ENCODE measurements at regions not wholly inside any gene's neighbourhood (a gene's known extent, or its start where the extent isn't known, plus 50 kb on each side); places are given as distances from the start of the nearest gene placed in this dataset.

DNA sequence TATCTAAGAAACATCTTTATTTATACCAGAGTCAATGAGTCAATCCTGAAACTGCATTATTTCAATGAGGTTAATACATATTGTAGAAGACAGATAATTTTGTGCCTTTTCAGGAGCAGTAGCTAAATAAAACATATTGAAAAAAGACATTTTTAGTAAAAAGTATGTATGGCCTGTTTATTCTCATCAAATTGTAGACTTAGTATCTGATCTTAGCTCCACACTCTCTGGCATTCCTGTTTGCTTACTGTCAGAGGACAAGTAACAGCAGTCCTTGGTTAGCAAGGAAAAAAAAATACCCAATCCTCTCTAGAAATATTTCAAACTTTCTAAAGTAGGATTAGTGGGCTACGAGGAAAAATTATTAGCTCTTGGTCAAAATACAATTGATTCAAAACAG lies 50.5 kb upstream of the GUCY1A1 start:
- DNase-seq = no peak
- TF ChIP-seq, protein P1, sequence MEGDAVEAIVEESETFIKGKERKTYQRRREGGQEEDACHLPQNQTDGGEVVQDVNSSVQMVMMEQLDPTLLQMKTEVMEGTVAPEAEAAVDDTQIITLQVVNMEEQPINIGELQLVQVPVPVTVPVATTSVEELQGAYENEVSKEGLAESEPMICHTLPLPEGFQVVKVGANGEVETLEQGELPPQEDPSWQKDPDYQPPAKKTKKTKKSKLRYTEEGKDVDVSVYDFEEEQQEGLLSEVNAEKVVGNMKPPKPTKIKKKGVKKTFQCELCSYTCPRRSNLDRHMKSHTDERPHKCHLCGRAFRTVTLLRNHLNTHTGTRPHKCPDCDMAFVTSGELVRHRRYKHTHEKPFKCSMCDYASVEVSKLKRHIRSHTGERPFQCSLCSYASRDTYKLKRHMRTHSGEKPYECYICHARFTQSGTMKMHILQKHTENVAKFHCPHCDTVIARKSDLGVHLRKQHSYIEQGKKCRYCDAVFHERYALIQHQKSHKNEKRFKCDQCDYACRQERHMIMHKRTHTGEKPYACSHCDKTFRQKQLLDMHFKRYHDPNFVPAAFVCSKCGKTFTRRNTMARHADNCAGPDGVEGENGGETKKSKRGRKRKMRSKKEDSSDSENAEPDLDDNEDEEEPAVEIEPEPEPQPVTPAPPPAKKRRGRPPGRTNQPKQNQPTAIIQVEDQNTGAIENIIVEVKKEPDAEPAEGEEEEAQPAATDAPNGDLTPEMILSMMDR (IDR thresholded peaks at IDR 0.05 in 8 of 11, conservative IDR thresholded peaks at IDR 0.05 in 3 of 11) = no peak
- TF ChIP-seq POLR2AphosphoS5 (IDR thresholded peaks at IDR 0.05) (no peak), POLR2A (IDR thresholded peaks at IDR 0.05) (no peak)
- 63 to 93% (median 86%) methylated on average over 1 of the region's 1 CpG for WGBS, 5 donors
- Histone ChIP-seq H3K27me3 (replicated peaks in 1 of 7) (no peaks in the 10 kb centered on the region), H3K4me3 (no peak overlapping the region), H3K27ac (no peak overlapping the region), H3K4me1 (peaks cover 0 to 10% (median 0%) of the 10 kb centered on the region in 6 donors), H3K9me3 (no peaks in the 10 kb centered on the region), H3K36me3 (no peaks in the 10 kb centered on the region)
- intact Hi-C loops (cut with DNase I; ENCODE audit: low total_unique reads) = no loop called here

DNA sequence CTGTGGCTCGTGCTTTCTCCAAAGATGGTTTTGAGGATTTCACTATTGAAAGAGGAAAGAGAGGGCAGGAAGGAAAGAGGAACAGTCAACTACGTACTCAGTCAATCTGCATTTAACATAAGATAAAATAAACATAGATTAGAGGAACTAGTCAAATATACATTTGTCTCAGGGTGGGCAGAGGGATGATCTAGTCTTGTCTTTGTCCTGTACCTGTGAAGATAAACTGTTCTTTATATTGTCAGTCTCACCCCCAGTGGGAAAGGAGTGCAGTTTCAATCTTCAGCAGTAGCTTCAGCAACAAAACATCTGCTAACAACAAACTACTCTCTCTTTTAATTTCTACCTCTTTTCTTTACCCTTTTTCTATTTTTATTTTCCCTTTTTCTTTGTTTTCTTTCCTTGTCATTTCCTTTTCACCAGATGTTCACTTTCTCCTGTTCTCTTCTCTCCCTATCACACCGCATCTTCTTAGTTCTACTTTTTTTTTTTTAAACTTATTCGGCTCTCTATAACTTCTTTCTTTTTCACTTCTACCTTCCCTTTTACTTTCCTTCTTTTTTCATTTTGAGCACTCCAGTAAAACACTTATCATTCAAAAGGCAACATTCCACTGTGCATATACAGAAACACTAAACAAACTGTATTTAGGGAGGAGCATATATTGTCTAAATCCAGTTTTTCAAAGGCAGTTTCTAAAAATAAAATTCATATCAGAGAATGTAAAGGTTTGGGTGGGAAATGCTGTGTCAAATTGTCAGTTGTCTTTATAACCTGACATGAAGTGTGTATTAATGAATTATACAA lies 51.4 kb upstream of the GUCY1A1 start:
- H3K9me3 ChIP-seq = no peaks in the 10 kb centered on the region

DNA sequence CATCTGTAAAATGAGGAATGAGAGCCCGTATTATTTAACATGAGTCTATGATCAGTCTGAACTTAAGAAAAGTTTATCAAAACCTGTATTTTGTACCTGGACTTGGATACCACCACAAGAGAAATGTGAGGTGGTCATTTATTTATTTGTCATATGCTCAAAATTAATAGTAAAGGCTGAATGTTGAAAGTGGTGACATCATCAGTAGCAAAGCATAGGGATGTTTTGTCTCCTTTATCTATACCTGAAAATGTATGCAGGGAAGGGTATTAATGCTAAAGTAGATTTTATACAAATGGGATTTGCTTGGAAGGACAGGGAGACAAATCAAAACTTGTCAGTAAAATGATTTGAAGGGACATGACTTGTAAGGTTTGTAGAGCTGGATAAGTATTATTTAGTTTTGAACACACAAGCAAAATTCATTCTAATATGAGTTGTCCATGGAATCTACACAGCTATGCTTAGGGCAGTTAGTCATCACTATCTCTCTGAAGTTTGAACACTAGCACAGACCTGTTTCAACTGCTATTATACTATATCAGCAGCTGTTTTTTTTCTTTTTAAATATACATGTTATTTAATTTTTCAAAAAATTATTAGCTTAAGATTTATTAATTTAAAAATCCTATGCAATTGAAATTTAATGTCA lies 52.4 kb upstream of the GUCY1A1 start:
- Histone ChIP-seq H3K36me3 (no peaks in the 10 kb centered on the region), H3K4me1 (peaks cover 0 to 10% (median 0%) of the 10 kb centered on the region in 6 donors), H3K27ac (no peak overlapping the region), H3K4me3 (no peak overlapping the region), H3K27me3 (replicated peaks in 1 of 7) (no peaks in the 10 kb centered on the region), H3K9me3 (no peaks in the 10 kb centered on the region)
- intact Hi-C loops (cut with DNase I; ENCODE audit: low total_unique reads) = no loop called here
- DNase-seq = no peak
- TF ChIP-seq, protein P1 (IDR thresholded peaks at IDR 0.05 in 8 of 11, conservative IDR thresholded peaks at IDR 0.05 in 3 of 11) = no peak
- no peak for TF ChIP-seq POLR2AphosphoS5 (IDR thresholded peaks at IDR 0.05)
- no peak for TF ChIP-seq POLR2A (IDR thresholded peaks at IDR 0.05)
- WGBS, 5 donors = 86 to 96% (median 91%) methylated on average over 1 of the region's 1 CpG

More for the DNA sequence above, 51.4 kb upstream of the GUCY1A1 start:
- TF ChIP-seq, protein P1 (IDR thresholded peaks at IDR 0.05 in 8 of 11, conservative IDR thresholded peaks at IDR 0.05 in 3 of 11) = no peak
- no peak for TF ChIP-seq POLR2AphosphoS5 (IDR thresholded peaks at IDR 0.05)
- no peak for TF ChIP-seq POLR2A (IDR thresholded peaks at IDR 0.05)
- Histone ChIP-seq H3K36me3 (no peaks in the 10 kb centered on the region), H3K4me1 (peaks cover 0 to 10% (median 0%) of the 10 kb centered on the region in 6 donors), H3K27me3 (replicated peaks in 1 of 7) (no peaks in the 10 kb centered on the region), H3K27ac (no peak overlapping the region), H3K4me3 (no peak overlapping the region)
- intact Hi-C loops (cut with DNase I; ENCODE audit: low total_unique reads) = no loop called here
- 19 to 49% (median 27%) methylated on average over 4 of the region's 4 CpGs for WGBS, 5 donors
- DNase-seq = no peak

DNA sequence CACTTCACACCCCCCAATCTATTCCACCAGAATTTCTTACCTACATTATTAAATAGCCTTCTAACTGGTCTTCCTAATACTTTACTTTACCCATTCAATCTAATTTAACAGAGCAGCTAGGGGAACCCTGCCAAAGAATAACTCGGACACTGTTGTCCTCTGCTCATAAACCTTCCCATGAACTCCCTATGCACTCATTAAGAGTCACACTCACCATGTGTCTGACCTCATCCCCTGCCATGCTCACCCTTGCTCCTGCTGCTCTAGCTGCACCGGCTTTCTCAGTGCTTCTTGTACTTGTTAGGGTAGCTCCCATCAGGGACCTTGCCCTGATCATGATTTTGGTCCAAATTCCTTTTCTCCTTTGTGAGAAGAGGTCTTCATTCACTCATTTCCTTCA lies 54.6 kb upstream of the GUCY1A1 start:
- intact Hi-C loops (cut with DNase I; ENCODE audit: low total_unique reads) = no loop called here

More for the DNA sequence above, 54.6 kb upstream of the GUCY1A1 start:
- H3K9me3 ChIP-seq = no peaks in the 10 kb centered on the region
- H3K4me3 ChIP-seq = no peak overlapping the region
- no peak for DNase-seq
- TF ChIP-seq POLR2A (IDR thresholded peaks at IDR 0.05) (no peak), POLR2AphosphoS5 (IDR thresholded peaks at IDR 0.05) (no peak)
- TF ChIP-seq, protein P1 (IDR thresholded peaks at IDR 0.05 in 8 of 11, conservative IDR thresholded peaks at IDR 0.05 in 3 of 11) = no peak
- H3K27me3 ChIP-seq (replicated peaks in 1 of 7) = no peaks in the 10 kb centered on the region
- peaks cover 0 to 10% (median 0%) of the 10 kb centered on the region in 6 donors for H3K4me1 ChIP-seq
- H3K36me3 ChIP-seq = no peaks in the 10 kb centered on the region
- WGBS, 5 donors = 72 to 86% (median 83%) methylated on average over 2 of the region's 2 CpGs
- H3K27ac ChIP-seq = no peak overlapping the region

All from spleen (tissue), 11 donors.